SKM-1 treated with dmso at 0.1 percent for 144 hours (cell line): ENCODE measurements at regions not wholly inside any gene's neighbourhood (a gene's known extent, or its start where the extent isn't known, plus 50 kb on each side); places are given as distances from the start of the nearest gene placed in this dataset.
"Not testable (repeated sequence)": the region's sequence is repeated elsewhere in the genome, so short reads cannot be mapped to it uniquely, and the experiment has no call there.

Source experiments
- DNase-seq: peaks from one replicate; lab custom pipeline; 2025; ENCODE audit not compliant: unreplicated experiment; lab: John Stamatoyannopoulos, UW

DNA sequence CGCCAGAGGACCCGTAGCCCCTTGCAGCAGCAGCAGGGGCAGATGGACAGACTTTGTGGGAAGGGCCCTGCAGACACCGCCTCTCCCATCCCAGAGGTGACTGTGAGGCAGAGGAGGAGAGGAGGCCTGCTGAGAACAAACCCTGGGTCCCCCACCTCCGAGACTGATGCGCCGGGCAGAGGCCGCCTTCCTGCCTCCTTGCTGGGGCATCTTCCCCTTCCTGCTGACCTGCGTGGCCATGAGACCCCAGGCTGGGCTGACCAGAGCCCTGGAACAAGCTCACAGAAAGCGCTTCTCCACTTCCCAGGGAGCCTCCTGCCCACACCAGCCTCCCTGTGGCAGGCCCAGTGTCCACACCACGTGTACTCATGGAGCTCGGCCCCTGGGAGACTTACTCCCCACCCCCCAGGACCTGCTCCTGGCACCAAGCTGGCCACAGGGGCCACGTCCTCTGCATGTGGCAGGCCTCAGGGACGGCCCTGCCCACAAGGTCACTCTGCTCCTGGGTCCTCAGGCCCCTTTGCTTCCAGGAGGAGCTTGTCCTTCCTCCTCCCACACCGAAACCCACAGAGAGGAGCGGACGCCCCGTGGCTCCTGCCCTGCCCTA, 119.0 kb upstream of the ZNF469 start:
- DNase-seq: not testable (repeated sequence)

DNA sequence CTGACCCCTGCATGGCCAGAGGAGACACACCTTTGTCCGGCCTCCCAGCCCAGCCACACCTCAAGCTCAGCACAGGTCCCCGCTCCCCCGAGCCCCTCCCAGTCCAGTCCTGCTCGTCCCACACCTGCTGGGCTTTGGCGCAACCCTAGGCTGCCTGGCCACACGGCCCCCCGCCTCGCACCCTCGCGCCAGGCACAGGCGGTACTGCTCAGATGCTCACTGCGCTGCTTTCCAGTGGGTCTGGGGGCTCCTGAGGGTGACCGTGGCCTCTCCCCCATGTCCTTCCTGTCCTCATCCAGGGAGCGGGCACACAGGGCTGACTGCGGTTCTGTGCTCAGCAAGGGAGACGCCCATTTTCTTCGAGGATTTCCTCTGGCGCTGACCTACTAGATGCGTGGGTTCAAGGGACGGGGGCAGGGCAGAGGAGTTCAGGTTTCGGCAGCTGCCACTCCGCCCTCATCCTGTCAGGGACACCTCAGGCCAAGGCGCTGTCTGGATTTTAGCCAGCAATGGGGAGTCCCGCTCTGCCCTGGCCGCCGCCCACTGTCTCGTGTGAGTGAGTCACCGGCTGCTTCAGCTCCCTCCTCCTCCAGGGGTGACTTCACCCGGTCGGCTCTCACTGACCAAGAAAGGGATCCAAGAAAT, 118.0 kb upstream of the ZNF469 start:
- no peak for DNase-seq

DNA sequence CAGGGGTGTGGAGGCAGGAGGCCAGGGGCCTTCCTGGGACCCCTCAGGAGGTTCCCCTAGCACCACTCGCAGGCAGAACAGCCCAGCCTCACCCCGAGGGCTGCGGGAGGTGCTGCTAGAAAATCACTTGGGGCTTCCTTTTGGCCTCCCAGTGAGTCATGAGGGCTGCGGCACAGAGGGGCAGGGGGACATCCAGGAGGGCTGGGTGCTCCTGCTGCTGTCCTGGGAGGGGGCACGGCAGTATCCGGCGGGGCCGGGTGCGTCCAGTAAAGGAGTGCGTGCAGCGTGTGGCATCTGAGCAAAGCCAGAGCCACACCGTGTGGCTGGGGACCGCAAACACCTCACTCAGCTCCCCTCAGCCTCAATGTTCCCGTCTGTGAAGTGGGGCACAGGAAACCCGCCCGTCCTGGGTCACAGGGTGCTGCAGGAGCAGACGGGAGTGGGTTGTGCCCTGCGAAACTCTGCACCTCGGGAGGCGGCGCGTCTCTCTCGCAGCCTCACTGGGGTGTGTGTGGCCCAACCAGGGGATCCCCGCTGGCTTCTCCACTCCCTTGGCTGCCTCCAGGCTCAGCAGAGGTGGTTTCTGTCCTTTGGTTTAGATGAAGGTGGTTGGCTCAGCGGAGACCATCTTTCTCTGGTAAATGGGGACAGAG, 117.3 kb upstream of the ZNF469 start:
- DNase-seq: not testable (repeated sequence)

DNA sequence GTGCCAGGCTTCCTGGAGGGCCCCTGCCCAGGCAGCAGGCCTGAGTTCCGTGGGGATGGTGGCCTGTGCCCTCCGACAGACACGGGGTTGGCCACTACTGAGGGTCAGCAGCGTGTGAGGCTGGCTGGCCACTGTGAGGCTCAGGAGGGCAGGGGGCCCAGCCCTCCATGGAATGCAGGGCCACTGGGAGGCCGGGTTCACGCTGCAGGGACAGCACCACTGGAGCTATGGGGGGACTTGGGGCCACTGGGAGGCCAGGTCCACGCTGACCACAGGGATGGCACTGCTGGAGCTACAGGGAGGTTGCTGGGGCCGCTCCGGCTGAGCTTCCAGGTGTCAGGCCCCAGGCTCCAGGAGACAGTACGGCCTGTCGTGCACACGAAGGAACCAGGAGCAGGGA, 116.7 kb upstream of the ZNF469 start:
- DNase-seq: not testable (repeated sequence)

DNA sequence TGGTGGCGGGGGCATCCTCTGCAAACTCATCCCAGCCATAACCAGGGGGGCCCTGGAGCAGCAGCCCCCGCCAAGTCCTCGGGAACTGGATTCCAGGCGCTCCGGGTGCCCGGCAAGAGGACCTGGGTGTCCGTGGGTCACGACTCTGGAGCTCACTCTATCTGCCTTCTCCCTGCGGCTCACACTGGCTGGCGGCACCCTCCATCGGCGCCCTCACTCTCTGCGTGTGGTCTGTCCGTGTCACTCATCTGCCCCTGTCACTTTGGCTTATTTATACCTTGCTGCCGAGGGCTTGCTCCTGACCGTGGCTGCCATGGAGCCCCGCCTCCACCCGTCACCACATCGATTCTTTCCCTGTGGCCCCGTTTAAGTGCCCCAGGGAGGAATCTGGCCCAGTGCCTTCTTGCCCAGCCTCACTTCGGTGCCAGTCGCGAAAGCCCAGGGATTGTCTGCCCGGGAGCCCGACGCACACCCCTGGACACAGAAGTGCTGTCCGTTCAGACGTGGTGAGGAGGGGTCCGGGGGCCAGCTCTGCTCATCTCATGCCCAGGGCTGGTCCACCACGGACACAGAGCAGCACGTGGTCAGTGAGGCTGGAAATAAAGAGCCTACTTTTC, 115.7 kb upstream of the ZNF469 start:
- DNase-seq: not testable (repeated sequence)

DNA sequence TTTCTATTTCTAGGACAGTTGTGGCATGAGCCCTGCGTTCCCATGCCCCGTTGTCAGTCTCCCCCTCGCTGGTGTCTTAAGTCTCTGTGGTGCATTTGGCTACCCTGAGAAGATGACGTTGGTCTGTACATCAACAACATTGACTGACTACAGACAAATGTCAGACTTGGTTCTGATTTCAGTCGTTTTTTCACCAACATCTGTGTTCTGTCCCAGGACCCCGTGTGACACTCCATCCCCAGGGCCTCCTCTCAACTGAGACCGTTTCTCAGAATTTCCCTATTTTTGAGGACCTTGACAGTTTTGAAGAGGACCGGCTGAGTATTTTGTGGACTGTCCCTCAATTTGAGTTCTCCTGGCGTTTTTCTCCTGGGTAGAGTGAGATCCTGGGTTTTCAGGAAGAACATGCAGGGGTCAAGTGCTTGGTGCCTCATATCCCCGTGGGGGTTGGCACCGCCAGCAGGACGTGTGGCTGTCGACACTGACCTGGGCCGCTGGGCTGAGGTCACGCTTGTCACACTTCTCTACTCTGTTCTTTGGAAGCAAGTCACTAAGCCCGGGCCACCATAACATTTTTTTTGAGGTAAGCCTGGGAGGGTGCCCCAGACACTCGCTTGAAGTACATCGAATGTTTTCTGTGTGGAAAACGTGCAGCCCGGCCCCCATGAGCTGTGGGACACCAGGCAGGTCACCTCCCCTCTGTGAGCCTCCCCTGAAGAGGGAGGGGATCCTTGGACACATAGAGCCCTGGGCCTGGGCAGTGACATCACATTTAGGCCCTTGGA, 114.4 kb upstream of the ZNF469 start:
- not testable (repeated sequence) for DNase-seq

DNA sequence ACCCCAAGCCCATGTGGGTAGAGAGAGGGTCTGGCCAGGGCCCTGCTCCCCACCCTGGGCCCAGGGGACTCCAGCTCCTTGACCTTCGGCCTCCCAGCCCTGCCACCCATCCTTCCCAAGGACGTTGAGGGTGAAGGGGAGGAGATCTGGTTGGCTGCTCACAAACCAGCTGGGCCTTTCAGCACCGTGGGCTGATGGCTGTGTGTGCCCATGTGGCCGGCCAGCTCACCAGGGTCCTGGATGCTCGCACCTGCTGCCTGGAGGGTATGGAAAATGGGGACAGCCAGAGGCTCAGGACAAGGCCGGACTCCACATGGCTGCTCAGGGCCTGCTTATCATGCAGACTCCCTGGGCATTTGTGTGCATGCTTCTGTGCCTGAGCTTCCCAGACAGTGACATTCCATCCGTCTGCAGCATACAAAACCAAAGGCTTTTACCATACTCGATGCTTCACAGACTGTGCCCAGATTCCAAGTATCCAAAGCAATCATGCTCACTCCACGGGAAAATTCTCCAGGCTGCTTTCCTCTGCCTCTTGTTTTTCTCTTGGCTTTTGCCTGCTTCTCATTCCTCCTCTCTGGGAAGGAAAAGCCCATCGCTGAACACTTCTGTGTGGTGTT, 112.5 kb upstream of the ZNF469 start:
- not testable (repeated sequence) for DNase-seq

DNA sequence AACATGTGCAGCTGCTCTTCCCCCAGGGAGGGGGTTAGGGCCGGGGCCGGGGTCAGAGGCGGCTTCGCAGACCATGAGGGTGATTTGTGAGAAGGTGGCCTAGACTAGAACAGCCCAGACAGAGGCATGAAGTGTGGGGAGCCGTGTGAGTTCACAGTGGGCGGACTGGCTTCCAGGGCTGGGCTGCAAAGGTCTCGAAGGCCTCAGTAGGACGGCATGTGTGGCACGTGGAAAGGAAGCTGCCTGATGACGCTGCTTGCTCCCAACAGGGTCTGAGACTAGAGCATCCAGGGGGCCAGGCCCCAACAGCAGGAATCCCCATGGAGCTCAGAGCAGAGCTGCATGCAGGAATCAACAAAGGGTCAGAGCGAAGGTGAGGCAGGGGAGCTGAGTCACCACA, 111.5 kb upstream of the ZNF469 start:
- not testable (repeated sequence) for DNase-seq

DNA sequence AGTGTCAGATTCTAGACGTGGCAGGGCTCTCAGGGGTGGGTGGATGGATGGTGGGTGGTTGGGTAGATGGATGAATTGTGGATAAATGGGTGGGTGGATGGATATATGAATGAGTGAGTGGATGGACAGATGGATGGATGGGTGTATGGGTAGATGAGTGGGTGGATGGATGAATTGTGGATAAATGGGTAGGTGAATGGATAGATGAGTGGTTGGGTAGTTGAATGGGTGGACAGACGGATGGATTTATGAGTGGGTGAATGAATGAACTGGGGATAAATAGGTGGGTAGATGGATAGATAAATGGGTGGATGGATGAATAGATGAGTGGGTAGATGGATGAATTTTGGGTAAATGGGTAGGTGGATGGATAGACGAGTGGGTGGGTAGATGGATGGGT, 111.0 kb upstream of the ZNF469 start:
- not testable (repeated sequence) for DNase-seq

DNA sequence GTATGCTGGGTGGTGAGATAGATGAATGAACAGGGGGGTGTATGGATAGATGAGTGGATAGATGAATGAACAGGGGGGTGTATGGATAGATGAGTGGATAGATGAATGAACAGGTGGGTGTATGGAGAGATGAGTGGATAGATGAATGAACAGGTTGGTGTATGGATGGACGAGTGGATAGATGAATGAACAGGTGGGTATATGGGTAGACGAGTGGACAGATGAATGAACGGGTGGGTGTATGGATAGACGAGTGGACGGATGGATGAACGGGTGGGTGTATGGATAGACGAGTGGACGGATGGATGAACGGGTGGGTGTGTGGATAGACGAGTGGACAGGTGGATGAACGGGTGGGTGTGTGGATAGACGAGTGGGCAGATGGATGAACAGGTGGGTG, 110.3 kb upstream of the ZNF469 start:
- DNase-seq: not testable (repeated sequence)

DNA sequence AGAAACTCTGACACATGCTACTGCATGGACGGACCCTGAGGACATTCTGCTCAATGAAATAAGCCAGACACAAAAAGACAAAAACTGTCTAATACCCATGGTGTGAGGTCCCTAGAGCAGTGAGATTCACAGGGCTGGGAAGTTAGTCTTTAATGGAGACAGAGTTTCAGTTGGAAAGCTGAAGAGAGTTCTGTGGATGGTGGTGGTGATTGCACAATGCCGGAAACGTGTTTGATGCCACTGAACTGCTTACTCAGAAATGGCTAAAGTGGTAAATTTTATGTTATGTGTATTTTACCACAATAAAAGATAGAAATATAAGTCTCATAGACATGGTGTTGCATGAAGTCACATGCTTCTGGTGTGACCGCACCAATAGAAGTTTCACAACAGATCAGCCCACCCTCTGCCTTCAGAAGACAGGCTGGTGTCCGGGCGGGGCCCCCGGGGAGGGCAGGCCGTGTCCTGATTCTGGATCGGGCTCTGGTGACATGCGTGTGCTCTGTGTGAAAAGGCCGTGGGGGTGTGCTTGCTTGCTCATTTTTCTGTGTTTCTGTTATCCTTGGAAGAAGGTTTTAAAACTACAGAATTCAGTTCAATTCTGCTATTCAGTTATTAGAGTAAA, 108.5 kb upstream of the ZNF469 start:
- DNase-seq: not testable (repeated sequence)

DNA sequence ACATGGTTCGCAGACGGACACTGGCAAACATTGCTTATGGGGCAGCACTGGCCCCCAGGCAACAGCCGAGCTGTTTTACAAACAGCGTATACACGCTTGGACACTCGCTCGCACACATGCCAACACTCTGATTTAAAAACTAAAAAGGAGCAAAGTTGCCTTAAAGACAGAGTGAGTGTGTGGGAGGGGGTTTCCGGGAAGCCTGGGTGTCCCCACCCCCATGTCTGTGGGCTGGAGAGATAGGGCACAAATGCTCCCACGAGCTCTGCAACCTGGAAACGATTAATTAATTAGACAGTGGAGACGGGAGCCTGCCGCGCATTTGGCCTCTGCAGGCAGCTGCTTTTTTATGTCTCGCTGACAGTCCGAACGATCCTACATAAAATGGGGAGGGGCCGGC, 107.9 kb upstream of the ZNF469 start:
- no peak for DNase-seq

DNA sequence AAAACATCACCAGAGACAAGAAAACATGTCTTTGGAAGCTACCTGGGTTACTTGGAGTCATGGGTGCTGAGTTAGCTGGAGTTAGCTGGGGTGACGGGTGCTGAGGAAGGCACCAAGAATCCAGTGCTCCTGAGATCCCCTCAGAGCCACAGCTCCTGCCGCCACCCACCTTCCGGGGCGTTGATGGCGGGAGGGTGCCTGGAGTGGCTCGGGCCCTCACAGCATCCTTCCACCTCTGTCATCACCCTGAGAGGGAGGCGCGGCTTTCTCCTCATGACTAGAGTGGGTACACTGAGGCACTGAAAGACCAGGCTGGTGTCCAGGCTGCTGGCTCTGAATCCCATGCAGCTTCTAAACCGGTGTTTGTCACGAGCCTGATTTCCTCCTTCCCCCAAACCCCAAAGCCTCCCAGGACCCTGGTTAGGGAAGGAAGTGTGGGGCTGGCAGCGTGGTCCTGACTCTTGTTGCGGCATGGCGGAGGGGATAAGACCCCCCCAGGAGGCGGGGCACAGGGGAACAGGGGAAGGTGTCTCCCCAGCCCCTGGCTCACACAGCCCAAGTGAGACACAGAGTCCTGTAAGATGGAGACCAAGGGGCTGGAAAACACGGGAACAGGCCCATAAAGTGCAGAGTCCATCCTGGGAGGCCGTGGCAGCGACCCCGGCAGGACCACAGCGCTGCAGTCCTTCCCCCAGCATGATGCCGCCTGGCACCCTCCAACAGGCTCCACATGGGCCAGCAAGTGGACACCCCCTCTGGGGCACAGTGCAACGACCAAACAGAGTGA, 107.2 kb upstream of the ZNF469 start:
- not testable (repeated sequence) for DNase-seq

DNA sequence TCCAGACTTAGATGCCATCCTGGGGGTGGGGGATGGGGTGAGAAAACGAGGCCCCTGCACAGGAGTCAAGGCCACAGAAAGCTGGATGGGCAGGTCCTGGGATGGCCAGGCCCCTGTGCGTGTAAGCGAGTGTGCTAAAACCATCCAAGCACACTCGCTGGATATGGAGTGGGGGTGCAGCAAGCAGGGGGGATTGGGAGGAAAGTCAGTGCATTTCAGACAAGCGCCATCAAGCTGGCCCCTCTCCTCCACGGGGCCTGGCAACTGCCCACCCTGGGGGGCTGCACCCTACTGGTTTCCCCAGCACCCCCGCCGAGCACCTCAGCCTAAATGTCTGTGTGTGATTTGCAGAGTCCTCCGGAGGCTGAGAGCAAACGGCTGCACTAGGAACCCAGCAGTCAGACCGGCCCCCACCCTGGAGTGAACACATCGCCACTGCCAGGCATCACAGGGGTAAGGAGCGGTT, 106.6 kb upstream of the ZNF469 start:
- not testable (repeated sequence) for DNase-seq

DNA sequence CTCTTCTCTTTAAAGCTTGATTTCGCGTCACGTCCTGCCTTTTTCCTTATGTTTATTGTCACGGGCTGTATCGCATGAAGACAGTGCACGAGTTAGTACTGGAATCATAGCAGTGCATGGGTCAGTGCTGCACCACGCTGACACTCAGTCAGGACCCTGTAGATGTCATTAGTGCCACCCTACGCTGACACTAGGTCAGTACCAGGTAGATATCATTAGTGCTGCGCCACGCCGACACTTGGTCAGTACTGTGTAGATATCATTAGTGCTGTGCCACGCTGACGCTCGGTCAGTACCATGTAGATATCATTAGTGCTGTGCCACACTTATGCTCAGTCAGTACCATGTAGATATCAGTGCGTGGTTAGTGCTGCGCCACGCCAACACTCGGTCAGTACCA, 106.2 kb upstream of the ZNF469 start:
- DNase-seq: no peak

DNA sequence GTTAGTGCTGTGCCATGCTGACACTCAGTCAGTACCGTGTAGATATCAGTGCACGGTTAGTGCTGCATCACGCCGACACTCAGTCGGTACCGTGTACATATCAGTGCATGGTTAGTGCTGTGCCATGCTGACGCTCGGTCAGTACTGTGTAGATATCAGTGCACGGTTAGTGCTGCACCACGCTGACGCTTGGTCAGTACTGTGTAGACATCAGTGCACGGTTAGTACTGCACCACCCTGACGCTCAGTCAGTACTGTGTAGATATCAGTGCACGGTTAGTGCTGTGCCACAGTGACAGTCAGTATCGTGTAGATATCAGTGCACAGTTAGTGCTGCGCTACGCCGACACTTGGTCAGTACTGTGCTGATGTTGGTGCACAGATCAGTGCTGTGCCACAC, 102.8 kb upstream of the ZNF469 start:
- no peak for DNase-seq

DNA sequence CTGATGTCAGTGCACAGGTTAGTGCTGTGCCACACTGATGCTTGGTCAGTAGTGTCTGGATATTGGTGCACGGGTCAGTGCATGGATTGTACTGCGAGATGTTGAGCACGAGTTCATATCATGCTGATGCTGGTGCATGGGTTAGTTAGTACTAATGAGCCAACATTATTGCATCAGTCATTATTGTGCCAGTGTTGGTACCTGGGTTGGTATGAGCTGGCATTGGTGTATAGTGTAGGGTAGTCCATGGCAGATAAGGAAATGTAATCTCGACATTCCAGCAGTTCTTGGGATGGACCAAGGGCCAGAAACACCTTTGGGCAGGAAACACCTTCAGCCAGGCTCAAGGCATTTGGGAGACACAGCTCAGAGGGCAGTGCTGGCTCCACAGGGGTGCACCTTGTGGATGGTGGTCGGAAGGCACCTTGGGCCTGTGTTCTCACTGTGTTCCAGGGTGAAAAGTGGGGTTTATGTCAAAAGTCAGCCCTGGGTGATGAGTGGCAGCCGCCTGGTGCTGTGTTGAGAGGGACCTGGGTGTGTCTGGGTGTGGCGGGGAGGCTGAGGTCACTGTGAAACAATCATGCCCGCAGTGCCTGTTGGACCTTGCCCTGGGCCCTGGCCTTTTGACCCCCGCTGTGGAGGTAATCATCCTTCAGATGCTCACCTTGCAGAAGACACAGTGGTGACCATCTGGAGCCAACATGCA, 100.7 kb upstream of the ZNF469 start:
- no peak for DNase-seq

DNA sequence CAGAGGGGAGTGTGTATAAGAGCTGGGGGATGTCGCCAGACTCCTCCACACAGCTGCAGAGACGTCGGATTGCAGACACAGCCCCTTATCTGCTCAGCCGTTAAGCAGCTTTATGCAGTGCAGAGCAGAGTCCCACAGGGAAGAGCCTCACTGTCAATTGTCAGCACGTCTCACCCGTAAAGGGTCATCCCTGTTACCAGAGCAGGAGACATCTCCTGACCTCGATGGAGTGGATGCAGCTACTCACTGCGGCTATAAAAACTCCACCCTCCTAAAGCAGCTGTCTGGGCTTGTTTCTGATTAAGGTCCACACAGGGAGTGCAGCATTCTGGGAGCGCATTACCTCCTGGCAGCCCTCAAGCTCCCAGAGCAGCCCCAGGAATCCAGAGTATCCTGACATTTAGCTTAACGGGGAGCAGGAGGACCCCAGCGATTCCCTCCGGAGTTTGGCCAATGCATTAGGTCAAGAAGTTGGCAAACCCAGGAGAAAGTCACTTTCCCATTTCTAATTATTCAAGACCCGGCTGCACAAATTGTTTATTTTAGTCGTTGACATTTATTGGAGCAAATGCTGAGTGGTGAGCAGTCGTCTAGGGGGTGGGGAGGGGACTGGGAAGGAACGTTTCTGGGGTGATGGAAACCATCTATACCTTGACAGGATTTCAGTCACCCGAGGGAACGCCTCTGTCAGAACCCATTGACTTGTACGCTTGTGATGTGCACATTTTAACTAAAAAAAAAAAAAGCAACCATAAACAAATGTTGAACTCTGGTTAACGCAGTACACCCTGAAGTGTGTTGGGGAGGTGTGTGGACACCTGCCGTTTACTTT, 100.0 kb upstream of the ZNF469 start:
- DNase-seq: no peak
